SK-N-DZ (cell line): ENCODE measurements at regions not wholly inside any gene's neighbourhood (a gene's known extent, or its start where the extent isn't known, plus 50 kb on each side); places are given as distances from the start of the nearest gene placed in this dataset.

Experiments used
- DNase-seq: peaks from one replicate; pipeline ENCODE4 v3.0.0-alpha.2; 2015; ENCODE audit warnings: low spot score

DNA sequence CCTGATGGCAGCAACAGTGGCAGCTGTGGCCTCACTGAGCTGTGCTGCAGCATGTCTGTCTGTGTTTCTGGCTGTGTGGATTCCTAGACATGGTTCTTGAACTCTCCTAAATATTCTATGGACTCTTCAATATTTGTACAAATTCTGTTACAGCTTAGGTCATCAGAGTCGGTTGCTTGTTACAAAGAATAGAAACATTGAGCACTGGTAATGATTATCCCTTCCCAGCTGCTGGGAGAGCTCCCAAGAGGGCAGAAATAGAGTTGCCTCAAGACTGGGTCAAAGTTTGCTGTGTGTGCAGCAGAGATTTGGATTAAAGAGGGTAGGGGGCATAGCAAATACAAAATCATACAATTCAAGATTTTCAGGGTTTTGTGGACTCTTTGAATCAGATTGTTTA lies 337.1 kb upstream of the AKR1E2 start:
- DNase-seq, result no peak

DNA sequence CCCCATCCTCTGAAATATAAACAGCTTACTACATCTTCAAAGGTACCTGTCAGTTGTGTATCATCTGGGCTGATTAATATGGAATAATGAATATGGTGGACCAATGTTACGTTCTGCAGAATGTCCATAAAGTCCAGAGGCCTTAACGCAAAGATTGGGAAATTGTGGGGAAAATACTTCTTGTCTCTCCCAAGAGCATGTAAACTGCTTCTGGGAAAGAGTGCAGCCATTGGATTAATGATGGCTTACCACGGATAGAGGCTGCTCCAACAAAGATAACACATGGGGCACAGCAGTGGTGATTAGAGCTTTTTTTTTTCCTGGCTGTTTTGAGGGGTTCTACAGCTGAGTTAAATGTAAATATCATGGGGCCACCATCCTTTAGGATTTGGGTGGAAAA lies 340.4 kb upstream of the AKR1E2 start:
- no peak for DNase-seq

DNA sequence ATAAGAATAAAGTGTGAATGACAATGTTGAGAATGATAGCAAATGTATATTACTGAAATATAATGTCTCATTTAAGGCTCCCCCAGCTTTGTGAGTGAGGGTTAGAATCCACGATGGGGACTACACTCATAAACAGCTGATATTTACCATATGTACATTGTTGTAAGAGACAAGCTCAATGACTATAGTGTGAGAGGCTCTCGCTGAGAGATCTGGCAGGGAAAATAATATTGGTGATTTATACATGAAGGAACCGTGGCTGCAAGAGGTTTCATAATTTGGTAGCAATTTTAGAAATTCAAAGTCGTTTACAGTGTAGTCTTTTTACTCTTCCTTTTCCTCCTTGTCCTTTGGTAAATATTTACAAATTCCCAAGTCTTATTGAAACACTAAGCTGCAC lies 342.2 kb upstream of the AKR1E2 start:
- no peak for DNase-seq

DNA sequence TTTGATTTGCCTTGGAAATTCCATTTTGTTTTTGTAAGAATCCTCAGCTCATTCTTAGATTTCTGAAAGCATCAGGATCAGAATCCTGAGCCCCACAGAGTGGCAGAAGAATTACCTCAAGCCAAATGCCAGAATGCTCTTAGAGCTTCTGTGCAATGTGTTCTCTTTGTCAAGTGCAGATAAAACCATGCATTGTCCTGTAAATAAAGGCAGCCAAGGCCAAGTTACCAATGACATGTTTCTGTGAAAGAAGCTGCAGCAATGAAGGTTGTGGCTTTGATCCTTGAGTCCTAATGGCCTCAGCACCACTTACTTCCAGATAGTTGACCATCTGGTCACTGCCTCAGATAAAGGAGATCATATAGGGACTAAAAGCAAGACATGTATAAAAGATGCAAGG lies 343.3 kb upstream of the AKR1E2 start:
- no peak for DNase-seq

DNA sequence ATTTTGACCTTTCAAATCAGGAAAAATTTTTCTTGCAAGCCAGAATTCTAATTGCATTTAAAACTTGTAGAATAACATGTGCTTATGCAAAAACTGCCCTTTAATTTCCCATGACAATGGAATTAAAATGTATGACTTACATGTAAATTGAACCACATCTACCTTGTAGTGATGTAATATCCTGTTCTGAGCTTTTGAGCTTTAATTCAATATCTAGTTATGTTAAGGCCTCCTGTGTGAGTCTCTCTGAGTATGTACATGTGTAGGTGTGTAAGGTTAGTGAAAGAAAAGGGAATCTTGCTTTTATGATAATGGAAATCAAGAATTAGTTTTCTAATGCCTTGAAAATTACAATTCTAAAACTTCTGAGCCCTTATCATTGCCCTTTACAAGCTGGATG lies 344.8 kb upstream of the AKR1E2 start:
- no peak for DNase-seq

DNA sequence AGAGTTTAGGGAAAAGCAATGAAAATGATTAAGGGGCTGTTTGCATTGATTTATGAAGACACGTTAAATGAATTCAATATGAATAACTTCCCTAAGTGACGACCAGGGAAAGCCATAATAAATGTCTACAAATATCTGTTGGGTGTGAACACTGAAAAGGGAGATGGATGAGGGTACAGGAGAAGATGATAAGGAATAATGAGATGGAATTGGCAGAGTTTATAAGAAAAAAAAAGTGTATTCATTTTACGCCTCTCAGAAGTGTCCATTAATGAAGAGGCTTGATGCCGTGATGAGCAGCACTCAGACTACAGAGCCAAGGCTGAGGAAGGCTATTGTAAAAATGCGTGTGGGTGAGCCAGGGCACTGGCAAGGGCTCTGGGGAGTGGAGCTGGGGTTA lies 346.7 kb upstream of the AKR1E2 start:
- no peak for DNase-seq

DNA sequence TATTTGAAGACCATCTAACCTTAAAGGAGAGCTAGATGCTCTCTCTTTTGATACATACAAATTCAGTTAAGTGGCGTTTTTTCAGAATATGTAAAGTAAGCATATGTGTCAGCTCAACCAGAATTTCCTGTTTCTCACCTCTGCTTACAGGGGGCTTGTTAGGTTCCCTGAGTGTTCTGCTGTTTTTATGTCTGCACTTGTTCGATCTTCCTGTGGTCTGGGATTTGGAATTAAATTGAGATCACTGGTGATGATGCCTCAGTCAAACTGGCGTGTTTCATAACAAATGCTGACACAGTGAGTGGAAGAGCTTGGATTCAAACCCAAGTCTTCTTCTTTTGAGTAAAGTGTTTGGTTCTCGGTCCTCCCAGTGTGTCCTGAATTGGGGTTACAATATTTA lies 348.3 kb upstream of the AKR1E2 start:
- DNase-seq, result no peak

DNA sequence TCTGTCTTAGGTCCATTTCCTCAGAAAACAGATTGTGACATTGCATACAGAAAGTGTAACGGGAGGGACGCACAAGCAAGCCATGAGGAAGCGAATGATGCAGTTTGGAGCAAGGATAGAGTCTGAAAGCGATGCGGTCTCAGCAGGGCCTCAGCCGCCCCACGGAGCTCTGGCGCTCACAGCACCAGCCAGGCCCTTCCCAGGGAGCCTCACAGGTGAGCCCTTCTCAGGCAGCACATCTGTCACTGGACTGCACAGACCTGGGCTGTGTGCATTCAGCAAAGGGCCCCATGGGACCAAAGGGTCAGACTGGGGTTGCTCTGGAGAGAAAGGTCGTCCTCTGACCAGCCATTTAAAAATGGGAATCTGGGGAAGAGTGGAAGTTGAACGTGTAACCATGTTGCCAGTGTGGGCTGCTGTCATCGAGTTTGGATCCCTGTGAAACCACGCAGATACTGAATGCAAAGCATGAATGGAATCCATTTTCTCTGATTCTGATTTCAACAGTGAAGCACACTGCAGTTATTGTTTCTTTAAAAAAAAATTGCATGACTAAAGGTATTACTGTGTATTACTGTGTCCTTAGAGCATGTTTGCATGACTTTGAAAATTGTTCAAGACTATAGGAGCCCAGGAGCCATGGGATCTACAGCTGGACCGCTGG lies 350.0 kb upstream of the AKR1E2 start:
- DNase-seq, result no peak

DNA sequence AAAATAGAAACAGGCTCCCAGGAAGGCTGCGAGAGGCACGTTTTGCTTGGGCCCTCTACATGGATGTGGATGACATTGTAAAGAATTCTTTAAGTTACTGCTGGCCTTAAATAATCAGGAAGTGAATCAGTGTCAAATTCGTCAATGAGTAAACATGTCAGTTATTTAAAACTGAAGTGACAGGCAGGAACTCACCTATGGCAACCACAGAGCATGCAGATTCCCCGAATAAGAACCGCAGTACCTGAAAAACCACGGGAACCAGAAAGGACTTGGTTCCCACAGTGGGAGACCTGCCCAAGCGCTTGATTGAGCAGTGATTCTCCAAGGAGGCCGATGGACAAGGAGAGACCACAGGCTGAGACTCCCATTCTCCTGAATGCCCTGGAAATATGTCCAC lies 351.2 kb upstream of the AKR1E2 start:
- no peak for DNase-seq

DNA sequence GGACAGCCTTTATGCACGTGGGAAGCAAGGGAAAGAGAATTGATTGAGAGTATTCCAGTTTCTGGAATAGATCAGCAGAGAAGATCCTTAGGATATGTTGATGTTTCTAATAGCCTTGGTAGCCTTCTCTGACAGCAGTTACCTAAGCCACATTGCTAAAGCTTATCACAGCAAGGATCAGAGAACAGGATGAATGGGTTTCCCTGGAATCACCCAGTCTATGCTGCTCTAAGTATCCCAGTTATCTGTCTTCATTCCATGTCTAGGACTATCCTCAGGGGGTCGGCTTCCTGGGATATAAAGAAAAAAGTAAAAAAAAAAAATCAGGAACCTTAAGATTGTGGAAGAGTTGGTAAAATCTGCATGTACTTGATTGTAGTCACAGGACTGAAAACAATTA lies 352.0 kb upstream of the AKR1E2 start:
- no peak for DNase-seq

DNA sequence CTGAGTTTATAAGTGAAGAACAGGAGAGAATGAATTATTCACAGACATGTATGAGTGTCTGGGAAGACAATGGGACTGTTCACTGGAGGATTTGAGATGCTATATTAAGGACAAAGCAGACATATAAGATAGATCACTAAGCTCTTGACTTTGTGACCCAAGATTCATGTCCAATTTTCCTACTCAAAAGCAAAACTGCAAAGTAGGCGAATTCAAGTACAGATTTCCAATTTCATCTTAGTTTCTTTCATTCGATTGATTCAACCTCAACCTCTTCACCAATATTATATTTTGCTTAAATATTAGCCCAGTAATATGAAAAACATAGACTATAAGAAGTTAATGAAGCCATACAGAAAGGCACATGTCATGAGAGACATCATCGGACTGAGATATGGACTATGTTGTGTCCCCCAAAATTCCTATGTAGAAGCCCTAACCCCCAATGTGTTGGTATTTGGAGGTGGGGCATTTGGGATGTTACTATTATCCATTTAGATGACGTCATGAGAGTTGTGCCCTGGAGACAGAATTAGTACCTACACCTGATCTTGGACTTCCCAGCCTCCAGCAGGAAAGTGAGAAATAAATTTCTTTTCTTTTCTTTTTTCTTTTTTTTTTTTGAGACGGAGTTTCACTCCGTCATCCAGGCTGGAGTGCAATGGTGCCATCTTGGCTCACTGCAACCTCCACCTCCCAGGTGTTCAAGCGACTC lies 353.7 kb upstream of the AKR1E2 start:
- DNase-seq, result no peak

DNA sequence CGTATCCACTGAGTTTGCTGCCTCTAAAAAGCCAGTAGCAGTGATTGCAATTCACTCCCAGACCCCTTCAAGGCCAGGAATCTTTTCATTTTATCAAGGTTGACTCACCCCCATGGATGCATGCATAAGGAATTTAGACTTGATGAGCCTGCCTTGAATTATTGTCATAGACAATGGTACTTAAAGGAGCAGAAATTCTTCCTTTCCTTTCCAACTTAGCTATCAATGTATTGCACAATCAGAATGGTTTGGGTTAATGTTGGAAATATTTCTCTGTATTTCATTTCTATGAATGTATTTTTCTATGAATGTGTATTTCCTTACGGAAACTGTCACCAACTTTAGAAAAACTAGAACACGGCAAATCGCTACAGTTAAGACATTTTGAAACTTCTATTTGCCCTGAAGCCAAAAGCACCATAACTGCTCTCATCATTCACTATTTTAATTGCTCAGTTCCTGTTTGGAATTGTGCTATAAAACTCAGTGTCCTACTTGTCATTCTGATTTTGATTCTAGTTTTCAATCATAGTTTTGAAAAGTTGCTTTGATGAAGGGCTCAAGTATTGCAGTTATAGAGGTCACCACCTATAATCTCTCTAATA lies 355.7 kb upstream of the AKR1E2 start:
- DNase-seq, result no peak

DNA sequence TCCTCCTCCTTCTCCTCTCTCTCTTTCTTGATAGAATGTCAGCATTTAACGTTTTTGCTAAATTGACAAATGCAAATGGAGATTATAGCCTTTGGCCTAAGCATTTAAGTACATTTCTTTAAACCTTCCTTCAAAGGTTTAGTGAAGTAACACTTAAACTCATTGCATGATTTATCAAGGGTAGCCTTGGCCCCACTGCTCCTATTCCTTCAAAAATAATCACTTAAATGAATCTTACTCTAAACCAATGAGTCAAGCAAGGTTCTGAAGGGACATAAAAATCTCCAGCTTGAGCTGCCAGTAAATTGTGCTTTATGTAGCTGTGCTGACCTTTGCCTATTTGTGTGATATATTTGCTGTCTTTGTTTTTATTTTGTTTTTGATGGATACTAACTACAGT lies 358.5 kb upstream of the AKR1E2 start:
- DNase-seq, result no peak

DNA sequence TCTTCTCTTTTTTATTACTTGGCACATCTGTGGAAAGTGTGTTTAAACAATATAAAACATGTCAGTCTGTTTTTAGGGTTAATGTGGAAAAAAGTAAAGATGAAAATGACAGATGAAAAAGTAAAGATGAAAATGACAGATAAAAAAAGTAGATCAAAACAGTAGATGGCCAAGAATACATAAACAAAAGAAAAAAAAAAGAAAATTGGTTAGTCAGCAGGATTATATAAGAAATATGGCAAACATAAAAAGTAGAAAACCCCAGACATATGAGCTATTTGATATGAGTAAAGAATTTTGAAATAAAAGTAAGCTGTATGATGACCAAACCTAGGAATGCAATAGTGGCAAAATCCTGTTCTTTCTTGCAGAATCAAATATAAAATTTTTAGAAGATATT lies 365.7 kb upstream of the AKR1E2 start:
- DNase-seq, result no peak

DNA sequence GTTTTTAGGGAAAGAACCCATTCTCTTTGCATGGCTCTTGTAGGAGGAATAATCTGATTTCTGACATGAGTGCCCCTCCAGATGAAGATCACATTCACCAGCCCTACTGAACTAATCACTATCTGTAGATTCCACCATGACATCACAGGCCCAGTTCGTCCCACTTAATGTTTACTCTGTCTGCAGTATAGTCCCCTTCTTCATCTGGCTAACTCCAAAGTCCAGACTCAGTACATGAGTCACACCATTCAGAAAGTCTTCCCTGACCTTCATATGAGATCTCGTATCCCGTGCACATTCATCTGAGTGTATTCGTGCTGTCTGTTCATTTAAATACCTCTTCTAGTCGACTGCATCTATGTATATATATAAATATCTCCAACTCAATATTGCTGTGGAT lies 366.5 kb upstream of the AKR1E2 start:
- no peak for DNase-seq

DNA sequence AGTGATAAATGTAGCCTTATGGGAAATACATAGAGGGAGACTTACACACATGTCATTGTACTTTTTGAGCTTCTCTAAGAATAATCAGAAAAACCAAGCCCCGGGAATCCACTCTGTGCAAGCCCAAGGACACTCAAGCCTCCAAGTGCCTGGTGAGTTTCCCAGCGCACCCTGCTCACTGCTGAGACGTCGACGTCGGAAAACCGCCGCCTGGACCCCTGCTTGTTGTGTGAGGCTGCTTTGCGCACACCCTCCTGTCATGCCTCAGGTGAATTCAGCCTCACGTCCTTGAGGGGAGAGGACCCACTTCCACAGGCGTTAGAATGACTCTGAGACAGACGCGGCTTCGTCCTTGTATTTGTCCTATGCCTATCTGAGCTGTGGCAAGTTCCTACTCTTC lies 368.4 kb upstream of the AKR1E2 start:
- no peak for DNase-seq

DNA sequence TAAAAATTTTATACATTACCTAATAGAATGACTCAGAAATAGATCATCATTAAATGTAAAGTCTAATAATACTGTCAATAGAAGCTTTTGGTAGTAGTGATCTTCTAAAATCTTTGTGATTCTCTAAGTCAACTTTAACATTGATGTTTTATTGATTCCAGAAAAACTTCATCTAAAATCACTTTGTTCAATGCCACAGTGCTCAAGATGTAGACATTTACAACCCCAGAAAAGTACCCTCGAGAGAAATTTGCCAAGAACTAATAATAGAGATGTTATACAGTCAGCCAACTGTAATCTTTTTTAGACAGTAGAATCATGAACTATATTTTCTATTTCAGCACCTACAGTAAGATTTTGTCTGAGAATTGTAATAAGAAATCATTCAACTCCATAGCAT lies 369.2 kb upstream of the AKR1E2 start:
- no peak for DNase-seq

DNA sequence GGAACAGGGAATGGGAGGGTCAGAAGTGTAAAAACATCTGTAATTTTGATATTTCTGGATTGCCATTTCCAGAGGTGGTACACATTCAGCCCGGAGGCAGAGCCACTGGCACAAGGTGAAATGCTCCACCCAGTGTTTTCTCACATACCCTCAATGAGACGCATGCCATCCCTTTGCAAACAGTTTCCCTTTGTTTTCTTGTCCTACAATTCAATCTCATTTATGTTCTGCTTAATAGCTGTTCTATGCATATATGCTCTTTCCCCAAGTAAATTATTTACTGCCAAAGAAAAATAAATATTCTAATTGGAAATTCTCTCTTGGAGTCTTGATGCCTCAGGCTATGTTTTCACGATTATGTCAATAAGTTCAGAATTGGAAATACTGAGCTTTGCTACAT lies 369.7 kb upstream of the AKR1E2 start:
- no peak for DNase-seq

DNA sequence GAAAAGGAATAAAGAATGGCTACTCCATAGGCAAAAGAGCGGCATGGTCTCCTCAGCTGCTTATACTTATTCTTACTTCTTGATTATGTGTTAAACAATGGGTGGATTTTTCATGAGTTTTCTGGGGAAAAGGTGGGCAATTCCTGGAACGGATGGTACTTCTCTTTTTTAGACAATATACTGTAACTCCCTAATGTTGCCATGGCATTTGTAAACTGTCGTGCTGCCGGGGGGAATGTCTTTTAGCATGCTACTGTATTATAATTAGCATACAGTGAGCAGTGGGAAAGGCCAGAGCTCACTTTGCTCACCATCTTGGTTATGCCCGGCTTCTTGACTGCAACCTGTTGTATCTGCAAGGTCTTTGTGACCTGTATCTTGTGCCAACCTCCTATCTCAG lies 372.1 kb upstream of the AKR1E2 start:
- no peak for DNase-seq

DNA sequence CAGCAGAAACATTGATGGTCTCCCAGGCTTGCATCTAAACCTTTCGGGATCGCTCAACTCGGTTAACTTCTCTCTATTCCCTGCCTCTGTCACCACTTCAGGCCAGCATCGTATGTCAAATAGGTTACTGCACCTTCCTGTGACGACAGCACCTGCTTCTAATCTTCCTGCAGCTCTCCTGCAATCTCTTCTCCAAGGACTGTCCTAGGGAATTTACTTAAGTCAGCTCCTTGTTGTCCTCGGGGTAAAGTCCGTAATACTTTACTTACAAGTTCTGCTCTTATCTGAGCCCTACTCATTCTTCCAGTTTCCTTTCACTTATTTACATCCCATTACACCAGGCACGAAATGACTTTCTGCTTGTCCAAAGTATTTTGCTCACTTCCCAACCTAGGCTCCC lies 372.7 kb upstream of the AKR1E2 start:
- no peak for DNase-seq

DNA sequence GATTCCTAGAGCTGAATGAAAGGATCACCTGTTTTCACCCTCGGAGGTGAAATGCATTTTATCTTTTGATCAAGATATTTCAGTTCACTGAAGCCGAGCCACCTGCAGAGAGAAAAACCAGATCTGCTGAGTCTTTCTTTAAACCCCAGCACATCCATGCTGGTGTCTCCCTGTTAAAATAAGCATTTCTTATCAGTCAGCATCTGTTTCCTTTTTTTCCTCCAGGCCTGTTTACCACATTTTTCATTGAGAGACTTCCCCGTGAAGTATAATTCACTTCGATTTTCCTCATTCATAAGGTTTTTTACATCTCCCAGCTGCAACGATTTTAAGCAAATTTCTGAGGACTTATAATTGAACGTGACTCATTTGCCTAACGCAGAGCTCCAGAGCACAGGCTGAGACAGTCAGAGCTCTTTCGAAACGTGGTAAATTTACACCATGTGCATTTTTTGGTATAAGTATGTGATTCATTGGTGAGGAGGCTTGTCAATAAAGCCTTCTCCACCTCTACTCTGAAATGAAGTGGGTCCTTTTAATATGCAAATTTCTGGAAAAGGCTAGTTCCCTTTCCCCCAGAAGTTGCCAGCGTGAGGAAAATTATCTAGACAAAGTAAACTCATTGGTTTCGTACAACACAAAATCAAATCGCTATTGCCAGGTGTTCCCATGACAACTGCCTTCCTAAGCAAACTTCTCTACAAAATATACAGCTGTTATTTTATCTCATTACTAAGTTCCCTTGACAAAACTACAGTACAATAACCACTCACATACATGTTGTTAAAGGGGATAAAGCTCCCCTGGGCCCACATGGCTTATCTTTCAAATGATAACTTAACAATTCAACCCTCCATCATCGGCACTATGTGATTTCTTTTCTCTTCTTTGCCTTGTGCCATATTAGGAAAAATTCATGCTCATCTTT lies 374.8 kb upstream of the AKR1E2 start:
- DNase-seq, result no peak

DNA sequence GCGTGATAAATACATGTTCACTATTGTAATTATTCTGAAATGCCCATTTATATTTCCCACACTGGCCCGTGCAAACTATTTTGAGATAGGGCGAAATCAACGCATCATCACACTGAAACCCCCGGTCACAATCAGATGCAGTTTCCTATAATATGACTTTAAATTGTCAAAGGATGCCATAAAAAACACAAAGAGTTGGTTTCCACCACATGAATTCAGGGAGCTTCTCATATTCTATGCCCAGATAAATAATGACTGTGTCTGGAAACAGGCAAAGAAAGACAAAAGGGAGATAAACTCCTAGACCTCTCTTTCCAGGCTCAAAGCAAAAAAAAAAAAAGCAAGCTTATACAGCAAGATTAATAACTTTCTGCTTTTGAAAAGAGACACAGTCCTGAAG lies 375.8 kb upstream of the AKR1E2 start:
- DNase-seq, result no peak
